ENCODE measurements at regions not wholly inside any gene's neighbourhood (a gene's known extent, or its start where the extent isn't known, plus 50 kb on each side); places are given as distances from the start of the nearest gene placed in this dataset.

- DNase-seq = no peak
- Mint-ChIP-seq H3K9me3 (no peaks in the 10 kb centered on the region), H3K27ac (no peak overlapping the region), H3K4me1 (peaks cover 6% of the 10 kb centered on the region), H3K4me3 (no peak overlapping the region), H3K27me3 (ENCODE audit: low read depth, poor library complexity) (no peaks in the 10 kb centered on the region), H3K36me3 (ENCODE audit: low read depth) (no peaks in the 10 kb centered on the region)
- TF ChIP-seq CTCF (IDR thresholded peaks at IDR 0.05) = no peak
Measured at GRCh38 chr5:88503406-88503805, 234.8 kb upstream of the TMEM161B start.

- H3K27ac Mint-ChIP-seq = no peak overlapping the region
- H3K36me3 Mint-ChIP-seq (ENCODE audit: low read depth) = no peaks in the 10 kb centered on the region
- H3K9me3 Mint-ChIP-seq = no peaks in the 10 kb centered on the region
- DNase-seq = no peak
- no peak overlapping the region for H3K4me3 Mint-ChIP-seq
- peaks cover 6% of the 10 kb centered on the region for H3K4me1 Mint-ChIP-seq
- TF ChIP-seq CTCF (IDR thresholded peaks at IDR 0.05) = no peak
- no peaks in the 10 kb centered on the region for H3K27me3 Mint-ChIP-seq (ENCODE audit: low read depth, poor library complexity)
Measured at GRCh38 chr5:88503041-88503345, 234.3 kb upstream of the TMEM161B start.

GRCh38 chr5:88502179-88503040 lies 233.8 kb upstream of the TMEM161B start:
- H3K27me3 Mint-ChIP-seq (ENCODE audit: low read depth, poor library complexity) = no peaks in the 10 kb centered on the region
- H3K36me3 Mint-ChIP-seq (ENCODE audit: low read depth) = no peaks in the 10 kb centered on the region
- peaks cover 6% of the 10 kb centered on the region for H3K4me1 Mint-ChIP-seq
- TF ChIP-seq CTCF (IDR thresholded peaks at IDR 0.05) = no peak
- no peak overlapping the region for H3K4me3 Mint-ChIP-seq
- no peak for DNase-seq
- no peak overlapping the region for H3K27ac Mint-ChIP-seq
- H3K9me3 Mint-ChIP-seq = no peaks in the 10 kb centered on the region

- Mint-ChIP-seq H3K27me3 (ENCODE audit: low read depth, poor library complexity) (peaks cover 4% of the 10 kb centered on the region), H3K4me1 (peaks cover 3% of the 10 kb centered on the region), H3K36me3 (ENCODE audit: low read depth) (no peaks in the 10 kb centered on the region), H3K4me3 (no peak overlapping the region), H3K9me3 (no peaks in the 10 kb centered on the region), H3K27ac (no peak overlapping the region)
- no peak for TF ChIP-seq CTCF (IDR thresholded peaks at IDR 0.05)
- no peak for DNase-seq
Measured at GRCh38 chr5:88495810-88496209, 227.2 kb upstream of the TMEM161B start.

GRCh38 chr5:88490874-88491273 lies 222.2 kb upstream of the TMEM161B start:
- TF ChIP-seq CTCF (IDR thresholded peaks at IDR 0.05) = no peak
- no peaks in the 10 kb centered on the region for H3K27me3 Mint-ChIP-seq (ENCODE audit: low read depth, poor library complexity)
- DNase-seq = no peak
- no peaks in the 10 kb centered on the region for H3K9me3 Mint-ChIP-seq
- no peak overlapping the region for H3K27ac Mint-ChIP-seq
- H3K4me1 Mint-ChIP-seq = peaks cover 5% of the 10 kb centered on the region
- no peaks in the 10 kb centered on the region for H3K36me3 Mint-ChIP-seq (ENCODE audit: low read depth)
- H3K4me3 Mint-ChIP-seq = no peak overlapping the region

GRCh38 chr5:88489364-88489763 lies 220.7 kb upstream of the TMEM161B start:
- Mint-ChIP-seq H3K9me3 (no peaks in the 10 kb centered on the region), H3K4me1 (peaks cover 5% of the 10 kb centered on the region), H3K36me3 (ENCODE audit: low read depth) (no peaks in the 10 kb centered on the region), H3K4me3 (no peak overlapping the region), H3K27me3 (ENCODE audit: low read depth, poor library complexity) (no peaks in the 10 kb centered on the region), H3K27ac (no peak overlapping the region)
- no peak for DNase-seq
- no peak for TF ChIP-seq CTCF (IDR thresholded peaks at IDR 0.05)

Data from nephron progenitor cell (in vitro differentiated cells).